Fibroblast of peridontal ligament (primary cell): ENCODE measurements at regions not wholly inside any gene's neighbourhood (a gene's known extent, or its start where the extent isn't known, plus 50 kb on each side); places are given as distances from the start of the nearest gene placed in this dataset.

ENCODE experiments used
- DNase-seq: peaks from one replicate; pipeline ENCODE4 v3.0.0-alpha.2; 2010; ENCODE audit errors: extremely low read depth

DNA sequence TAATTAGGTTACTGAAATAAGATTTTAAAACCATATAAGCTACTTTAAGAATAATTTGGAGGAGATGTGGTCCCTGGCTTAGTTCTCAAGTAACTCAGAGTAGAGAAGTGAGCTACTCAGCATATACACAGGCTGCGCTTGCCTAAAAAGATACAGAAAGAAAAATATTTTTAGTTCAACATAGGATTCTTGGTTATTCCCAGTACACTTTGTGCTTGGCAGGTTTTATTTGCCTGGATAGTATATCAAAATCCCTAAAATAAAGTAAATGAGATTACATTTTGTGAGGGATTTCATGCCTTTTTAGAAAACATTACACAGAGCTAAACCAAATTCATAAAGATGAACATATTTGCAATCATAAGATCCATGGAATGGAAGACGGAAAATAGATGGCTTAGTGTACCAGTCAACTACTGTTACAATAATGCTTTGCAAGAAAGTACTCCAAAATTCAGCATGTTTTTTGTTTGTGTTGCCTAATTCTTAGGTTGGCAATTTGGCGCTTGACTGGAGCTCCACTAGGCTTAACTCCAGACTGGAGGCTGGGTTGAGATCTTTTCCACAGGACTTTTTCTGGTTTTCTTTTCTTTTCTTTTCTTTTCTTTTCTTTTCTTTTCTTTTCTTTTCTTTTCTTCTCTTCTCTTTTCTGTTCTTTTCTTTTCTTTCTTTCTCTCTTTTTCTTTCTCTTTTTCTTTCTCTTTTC is 600.5 kb upstream of the SYT4 start:
- no peak for DNase-seq

DNA sequence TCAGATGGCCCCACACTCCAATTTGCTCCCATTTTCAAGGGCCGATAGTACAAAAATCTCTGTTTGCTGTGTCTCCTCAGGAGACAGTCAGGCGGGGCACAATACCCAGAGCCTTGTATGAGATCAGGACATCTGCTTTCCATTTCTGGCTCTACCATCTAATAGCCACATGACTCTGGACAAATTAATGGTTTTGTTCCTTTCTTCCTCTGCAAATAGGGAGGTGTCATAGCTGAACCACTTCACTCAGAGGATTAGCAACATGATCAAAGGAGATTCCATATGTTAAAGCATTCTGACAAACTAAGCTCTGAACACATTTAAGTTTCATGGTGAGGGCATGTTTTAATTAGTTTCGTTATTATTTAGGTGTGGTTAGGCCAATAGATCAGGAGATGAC is 602.1 kb upstream of the SYT4 start:
- no peak for DNase-seq

DNA sequence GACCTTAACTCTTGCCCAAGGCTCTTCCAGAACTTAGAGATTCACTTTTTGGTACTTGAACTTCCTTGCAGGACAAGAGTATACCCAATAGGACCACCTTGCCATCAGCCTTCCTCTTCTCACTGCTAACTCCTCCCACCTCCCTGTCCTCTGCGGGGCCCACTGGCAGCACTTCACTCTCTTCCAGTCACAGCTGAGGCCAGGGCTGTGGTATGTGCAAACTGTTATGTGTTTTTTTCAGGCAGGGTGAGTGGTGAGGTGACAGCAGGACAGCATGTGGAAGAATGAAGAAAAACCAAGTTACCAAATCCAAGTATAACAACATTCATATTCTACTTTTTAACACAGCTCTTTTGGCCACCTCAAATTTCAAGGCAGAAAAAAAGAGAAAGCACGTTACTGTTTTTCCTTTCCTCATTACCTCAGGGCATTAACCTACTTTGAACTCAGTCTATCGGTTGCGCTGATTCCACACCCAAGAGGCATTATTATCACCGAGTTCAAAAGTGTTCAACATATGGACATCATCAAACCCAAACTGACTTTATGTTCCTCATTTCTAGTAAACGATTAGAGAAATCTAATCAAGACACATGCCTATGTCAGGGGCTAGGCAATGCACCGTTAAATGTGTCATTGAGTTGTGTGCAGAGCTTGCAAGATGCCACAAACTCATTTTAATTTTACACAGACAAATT is 605.2 kb upstream of the SYT4 start:
- no peak for DNase-seq

DNA sequence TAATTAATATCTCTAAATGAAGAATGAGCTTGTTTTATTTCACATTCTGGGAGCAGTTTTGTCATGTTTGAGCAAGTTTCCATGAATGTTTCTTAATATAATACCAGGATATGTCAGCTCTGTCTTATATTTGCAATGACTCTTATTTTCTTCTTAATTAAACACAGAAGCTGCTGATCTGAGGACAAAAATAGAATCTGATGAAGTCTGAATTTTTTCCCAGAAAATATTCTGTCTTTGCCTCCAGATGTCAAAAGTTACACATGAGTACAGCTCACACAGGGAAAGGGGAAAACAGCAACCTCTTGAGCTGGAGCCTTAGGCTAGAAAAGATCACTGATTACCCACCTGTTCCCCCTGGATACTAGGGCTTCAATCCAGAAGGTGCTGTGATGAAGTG is 606.6 kb upstream of the SYT4 start:
- DNase-seq, result peak; percentile 63

DNA sequence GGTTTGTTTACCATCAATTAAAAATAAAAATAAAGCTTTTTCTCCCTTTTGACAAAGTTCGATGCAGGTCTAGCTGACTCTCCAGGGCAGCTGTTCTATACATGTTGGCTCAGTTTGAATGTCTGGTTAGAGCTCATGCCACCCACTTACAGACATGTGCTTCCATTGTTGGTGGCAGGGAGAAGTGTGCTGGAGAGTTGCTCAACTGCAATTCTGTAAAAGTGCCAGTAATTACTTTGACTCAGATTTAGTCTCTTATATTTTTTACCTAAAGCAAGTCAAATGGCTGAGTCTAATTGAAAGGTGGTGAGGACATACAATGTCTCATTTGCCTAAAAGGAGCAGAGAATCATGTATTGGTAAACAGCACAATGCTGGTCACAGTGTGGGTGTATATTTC is 609.1 kb upstream of the SYT4 start:
- DNase-seq, result no peak

DNA sequence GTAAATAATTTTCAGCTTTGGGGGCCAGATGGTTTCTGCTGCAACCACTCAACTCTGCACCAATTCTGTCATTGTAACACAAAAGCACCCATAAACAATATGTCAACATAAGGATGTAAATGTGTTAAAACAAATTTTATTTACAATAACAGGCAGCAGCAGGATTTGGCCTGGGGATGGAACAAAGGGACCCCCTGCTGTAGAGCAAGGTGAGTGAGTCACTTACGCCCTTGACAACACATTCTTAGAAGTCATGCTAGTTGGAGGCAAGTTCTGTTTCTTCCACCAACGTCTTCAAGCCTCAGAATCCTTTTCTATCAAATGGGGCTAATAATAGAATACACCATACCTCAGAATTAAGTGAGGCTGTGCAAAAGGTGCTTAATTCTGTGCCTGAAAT is 610.2 kb upstream of the SYT4 start:
- DNase-seq, result no peak

DNA sequence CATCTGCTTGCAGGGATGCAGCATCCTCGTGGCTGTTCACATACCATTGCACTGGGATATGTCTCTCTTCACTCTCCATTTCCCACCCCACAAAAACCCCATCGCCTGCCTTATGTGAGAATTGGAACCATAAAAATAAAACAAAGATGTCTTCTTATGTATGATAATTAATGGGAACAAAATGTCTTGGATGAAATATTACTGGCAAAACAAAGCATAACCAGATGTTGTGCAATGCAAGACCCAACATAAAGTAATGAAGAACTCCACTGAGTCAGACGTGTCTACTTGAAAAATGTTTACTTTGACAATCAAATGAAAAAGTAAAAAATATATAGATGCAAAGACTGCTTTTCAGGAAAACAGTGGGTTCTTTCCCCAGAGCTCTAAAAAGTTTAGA is 611.3 kb upstream of the SYT4 start:
- DNase-seq, result peak; percentile 62

DNA sequence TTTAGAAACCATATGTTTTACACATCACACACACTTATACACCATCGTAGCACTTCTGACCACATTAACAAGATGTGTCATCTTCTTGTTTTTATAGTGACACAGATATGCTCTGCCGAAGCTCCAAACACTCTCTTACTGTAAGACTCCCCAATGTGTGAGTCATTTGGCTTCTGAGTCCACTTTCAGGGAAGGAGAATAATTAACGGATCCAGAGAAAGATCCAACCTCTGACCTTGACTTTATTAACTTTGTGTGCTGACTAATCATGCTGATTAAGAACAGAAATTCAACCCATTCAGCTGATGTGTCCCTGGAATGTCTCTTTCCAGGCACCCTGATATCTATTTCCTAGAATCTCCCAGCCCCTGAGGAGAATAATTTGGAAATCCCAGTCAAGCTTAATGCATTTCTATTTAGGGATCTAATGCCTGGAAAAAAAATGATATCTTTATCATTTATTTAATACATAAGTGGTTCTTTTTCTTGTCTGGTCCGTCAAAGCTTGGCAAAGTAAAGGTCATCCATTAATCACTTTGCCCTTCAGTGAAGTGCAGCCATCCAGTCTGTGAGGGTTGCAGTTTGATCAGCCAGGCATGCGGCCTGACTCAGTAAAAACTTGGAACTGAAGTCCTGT is 615.8 kb upstream of the SYT4 start:
- peak; percentile 92 for DNase-seq

DNA sequence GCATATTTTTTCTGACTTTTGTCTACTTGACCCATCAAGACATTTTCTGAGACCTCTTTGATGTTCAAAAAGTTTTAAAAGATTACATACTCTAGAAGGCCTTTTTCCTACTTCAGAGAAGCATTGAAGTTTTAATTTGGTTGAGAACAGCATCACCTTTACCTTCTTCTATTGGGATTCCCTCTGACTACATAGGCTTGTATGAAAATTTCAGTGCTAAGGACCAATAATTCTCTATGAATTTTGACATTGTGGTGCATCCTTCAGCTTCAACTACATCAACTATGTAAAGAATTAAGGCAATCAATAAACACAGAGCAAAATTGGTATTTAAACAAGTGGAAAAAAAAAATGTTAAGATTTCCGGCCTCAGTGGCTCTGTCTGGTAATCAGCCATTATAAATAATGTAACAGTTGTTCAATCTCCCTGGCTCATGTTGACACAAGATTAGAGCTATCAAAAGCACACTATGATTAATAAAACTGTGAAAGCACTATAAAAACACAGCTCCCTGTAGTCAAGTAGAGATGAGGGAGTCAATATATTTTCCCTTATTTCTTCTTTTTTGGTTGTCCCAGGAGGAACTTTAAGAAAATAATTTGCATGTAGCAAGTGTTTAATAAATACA is 627.0 kb upstream of the SYT4 start:
- no peak for DNase-seq

DNA sequence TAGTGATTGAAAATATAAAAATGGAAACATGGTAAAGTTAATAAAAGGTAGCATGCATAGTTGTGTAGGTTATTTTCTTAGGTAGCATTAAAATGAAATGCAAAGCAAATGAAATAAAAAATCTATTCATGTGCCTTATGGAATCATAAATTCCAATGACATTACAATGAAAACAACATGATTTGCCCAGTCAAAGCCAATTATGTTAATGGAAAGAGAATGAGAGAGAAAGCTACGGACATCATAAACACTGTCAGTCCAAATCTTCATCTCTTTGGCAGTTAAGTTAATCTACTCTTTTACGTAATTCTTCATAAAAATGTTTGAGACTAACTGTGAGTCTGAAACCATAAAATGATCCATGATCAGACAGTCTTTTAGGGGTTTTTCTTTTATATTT is 636.7 kb upstream of the SYT4 start:
- DNase-seq, result peak; percentile 28

DNA sequence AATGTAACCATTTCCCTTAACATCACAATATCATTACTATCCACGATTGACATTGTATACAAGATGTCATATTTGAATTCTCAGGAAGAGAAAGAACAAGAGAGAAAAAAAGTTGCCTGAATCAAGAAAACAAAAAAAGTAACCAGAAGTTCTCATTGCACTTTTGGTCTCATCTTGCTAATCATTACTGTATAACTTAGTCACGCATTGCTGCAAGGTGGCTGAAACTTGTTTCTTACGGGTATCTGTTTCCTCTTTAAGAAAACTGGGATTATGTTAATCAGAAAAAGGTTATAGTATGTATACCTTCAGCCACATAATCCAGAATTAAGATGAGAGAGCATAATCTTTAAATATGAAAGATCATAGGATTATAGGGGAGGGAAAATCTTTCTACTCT is 639.7 kb upstream of the SYT4 start:
- DNase-seq, result no peak

DNA sequence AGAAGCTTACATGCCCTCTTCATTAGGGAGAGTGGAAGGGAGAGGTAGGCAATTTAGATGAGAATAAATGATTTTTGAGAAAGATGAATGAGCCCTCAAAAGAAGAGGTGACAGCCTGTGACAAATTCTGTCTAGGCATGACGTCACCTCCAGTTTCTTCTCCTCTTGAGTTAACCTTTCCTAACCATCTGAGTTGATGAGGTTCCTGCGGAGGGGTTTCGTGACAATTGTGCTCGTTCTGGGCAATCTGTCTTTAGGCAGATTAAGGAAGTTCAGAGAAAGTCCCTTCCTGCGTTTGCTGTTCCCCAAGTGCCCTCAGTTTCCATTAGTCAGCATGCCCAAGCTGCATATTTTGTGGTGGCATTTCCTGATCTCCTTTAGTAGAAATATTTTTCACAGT is 640.2 kb upstream of the SYT4 start:
- no peak for DNase-seq

DNA sequence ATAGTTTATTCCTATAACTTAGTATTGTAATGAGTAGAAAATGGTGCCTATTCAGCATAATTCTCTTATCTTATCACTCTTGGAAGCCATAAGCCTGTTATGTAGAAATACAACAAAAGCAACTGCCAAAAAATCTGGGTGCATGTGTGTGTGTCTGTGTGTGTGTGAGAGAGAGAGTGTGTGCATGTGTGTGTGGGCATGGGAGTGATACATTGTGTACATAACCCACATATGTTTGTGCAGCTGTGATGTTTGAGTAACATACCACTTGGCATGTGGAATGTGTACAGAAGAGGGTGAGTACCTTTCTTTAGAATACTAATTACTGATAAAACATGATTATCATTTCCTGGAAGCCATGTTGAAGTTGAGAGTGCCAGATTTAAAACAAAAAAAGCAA is 642.3 kb upstream of the SYT4 start:
- DNase-seq, result no peak

DNA sequence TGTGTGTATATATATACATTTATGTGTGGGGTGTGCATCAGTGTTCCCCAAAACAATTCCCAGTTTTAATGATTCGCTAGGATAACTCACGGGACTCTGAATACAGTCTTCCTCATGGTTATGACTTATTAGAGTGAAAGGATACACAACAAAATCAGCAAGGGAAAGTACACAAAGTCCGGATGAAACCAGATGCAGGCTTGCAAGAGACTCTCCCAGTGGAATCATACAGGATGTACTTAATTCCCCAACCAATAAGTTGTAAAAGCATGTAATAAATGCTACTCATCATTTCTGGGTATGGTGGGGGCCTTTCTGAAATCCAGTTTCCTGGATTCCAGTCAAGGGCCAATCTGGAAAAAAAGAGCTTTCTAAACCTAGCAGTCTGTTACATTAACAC is 654.1 kb upstream of the SYT4 start:
- no peak for DNase-seq

DNA sequence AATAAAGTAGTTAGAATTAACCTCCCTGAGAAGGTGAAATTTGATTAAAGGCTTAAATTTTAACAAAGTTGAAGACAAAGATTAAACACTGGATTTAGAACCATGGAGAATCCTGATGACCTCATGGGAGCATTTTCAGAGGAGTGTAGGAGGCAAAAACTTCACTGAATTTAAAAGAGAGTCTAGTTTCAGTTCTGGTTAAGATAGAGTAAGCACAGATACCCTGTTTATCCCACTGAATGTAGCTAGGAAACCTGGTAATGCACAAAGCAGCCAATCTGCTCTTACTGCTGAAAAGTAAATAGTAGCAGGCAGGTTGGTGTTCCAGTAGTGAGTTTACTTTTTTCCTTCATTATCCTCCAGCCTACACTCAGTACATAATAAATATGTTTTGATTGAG is 654.9 kb upstream of the SYT4 start:
- peak; percentile 48 for DNase-seq

DNA sequence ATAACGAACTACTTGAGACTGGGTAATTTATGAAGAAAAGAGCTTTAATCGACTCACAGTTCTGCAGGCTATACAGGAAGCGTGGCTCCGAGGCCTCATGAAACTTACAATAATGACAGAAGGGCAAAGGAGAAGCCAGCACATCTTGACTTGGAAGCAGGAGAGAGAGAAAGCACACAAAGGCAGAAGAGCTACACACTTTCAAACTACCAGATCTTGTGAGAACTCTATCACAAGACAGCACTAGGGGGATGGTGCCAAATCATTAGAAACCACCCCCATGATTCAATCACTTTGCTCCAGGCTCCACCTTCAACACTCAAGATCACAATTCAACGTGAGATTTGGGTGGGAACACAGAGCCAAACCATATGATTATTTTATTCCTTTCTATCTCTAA is 655.9 kb upstream of the SYT4 start:
- no peak for DNase-seq

DNA sequence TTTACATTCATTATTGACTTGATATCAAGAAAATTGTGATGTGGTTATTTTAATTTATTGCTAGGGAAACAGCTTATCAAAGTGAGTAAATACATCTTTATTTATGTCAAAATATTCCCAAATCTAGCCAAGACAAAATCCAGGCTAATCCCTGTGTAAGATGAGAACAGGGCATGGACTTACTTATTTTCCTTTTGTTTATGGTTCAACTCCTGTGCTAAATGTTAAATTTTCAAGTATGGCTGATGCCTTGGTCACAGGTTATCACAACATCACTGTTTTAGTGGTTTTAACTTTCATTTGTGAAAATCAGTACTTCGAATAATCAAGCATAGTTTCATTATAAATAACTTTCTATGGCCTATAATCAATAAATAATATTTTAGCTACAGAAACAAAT is 657.0 kb upstream of the SYT4 start:
- DNase-seq, result no peak

DNA sequence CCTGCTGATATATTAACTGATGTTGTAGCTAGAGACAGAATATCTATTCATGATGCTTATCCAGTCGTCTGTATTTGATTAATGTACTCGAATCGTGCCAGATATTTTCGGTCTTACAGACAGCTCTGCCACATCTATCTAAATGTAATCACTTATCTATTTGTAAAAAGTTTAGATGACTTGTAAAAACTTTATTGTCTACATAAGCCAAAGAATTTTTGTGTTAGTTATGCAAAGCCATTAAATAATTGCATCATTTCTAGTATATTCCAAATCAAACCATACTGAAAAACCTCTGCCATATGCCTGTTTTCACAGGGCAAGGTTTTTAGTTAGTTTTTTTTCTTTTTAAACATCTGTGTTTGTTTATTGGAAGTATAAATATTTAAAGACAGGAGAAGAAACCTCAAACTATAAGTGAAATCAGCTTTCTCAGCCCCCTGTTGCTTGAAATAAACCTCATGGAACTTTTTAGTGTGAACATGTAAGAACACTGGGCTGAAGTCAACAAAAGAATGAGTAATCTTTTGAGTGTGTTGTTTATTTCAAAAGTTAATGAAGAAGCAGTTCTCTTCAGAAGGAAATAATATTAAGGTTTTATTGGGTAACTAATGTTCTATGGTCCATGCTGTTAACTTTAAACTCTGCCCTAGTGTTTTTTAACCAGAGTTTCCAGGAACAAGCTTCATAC is 657.6 kb upstream of the SYT4 start:
- DNase-seq, result peak; percentile 96

DNA sequence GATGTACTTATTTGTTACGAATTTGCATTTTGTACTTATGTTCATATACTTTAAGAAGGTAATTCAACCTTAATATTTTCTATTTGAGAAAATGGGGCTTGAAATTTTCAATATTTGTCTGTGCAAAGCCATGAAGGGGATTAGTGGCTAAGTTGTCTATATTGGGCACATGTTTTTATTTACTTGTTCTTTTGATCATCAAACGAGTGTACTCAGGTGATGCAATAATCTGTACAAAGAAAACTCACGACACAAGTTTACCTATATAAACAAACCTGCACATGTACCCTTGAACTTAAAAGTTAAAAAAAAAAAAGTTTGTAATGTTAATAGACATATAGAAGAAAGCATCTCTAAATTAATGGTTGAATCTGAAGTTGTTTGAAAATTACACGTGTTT is 658.9 kb upstream of the SYT4 start:
- no peak for DNase-seq

DNA sequence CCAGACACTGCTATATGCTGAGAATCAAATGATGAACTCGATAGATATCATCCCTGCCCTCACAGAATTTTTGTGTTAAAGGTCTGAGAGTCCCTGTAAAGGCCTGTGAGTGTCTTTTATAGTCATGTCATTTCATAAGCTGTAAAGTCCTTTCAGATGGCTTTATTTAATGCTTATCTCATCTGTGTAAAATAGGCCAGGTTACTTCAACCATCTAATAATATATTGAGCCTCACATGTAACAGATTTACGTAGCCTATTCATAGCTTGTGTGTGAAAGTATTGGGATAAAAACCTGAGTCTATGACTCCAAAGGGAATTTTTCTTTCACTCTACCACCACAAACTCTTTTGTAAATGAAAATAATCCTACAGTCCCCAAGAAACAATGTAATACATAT is 672.0 kb upstream of the SYT4 start:
- DNase-seq, result no peak

DNA sequence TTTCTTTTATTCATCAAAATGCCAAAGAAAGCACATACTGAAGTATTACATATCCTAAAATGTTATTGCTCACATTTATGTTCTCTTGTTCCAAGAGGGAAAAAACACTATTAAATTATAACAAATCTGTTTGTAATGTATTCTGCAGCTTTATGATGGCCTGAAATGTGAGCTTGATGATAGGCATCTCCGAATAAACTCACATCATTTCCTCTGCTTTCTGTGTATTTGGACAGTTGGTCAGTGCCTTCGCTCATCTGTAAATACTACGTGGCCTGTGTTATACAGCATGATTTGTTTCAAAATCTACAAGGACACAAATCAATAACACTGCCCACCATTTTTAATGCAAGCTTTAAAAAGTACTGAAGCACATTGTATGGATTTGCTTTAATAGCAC is 672.8 kb upstream of the SYT4 start:
- DNase-seq, result no peak

DNA sequence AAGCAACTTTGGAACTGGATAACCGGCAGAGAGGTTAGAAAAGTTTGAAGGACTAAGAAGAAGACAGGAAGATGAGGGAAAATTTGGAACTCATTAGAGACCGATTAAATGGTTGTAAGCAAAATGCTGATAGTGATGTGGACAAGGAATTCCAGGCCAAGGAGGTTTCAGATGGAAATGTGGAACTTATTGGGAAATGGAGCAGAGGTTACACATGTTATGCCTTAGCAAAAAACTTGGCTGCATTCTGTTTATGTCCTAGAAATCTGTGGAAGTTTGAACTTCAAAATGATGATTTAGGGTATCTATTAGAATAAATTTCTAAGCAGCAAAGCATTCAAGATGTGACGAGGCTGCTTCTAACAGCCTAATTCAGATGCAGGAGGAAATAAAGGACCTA is 675.1 kb upstream of the SYT4 start:
- DNase-seq, result peak; percentile 56
